HFF-Myc (cell line): ENCODE measurements at regions not wholly inside any gene's neighbourhood (a gene's known extent, or its start where the extent isn't known, plus 50 kb on each side); places are given as distances from the start of the nearest gene placed in this dataset.

Source experiments
- DNase-seq: peaks from one replicate; pipeline ENCODE4 v3.0.0-alpha.2; 2011; ENCODE audit warnings: low read depth; ENCODE audit errors: extremely low read depth
- H3K4me3 ChIP-seq: replicated peaks from 2 replicates; pipeline ENCODE4 v1.5.1; 2011; ENCODE audit warnings: low read depth, mild to moderate bottlenecking, control low read depth, low read length
- CTCF ChIP-seq: IDR thresholded peaks from 2 replicates; pipeline ENCODE4 v1.5.1; 2012; ENCODE audit warnings: mild to moderate bottlenecking, low read depth, low read length, control low read depth; ENCODE audit errors: missing control alignments

- no peak for DNase-seq
- no peak for TF ChIP-seq CTCF
- H3K4me3 ChIP-seq, result no peak overlapping the region
These were observed 77.2 kb downstream of the CTSL start for GRCh38 chr9:87803166-87803565.

- no peak for DNase-seq
- H3K4me3 ChIP-seq, result no peak overlapping the region
- TF ChIP-seq CTCF, result no peak
These were observed 77.9 kb downstream of the CTSL start for GRCh38 chr9:87803623-87804345.

- no peak for TF ChIP-seq CTCF
- DNase-seq, result no peak
- H3K4me3 ChIP-seq, result no peak overlapping the region
These were observed 77.4 kb upstream of the SPATA31E1 start for GRCh38 chr9:87805259-87805658.

- TF ChIP-seq CTCF, result no peak
These were observed 72.7 kb upstream of the SPATA31E1 start for GRCh38 chr9:87810008-87810407.

GRCh38 chr9:87810679-87811178, 71.9 kb upstream of the SPATA31E1 start:
- TF ChIP-seq CTCF, result no peak
- H3K4me3 ChIP-seq, result no peak overlapping the region
- no peak for DNase-seq

More at GRCh38 chr9:87810008-87810407, 72.7 kb upstream of the SPATA31E1 start:
- DNase-seq, result no peak
- no peak overlapping the region for H3K4me3 ChIP-seq

- peak; percentile 7 for DNase-seq
- TF ChIP-seq CTCF, result peak; percentile 96
- H3K4me3 ChIP-seq, result no peak overlapping the region
These were observed 70.1 kb upstream of the SPATA31E1 start for GRCh38 chr9:87812375-87813118.
